ENCODE measurements at regions not wholly inside any gene's neighbourhood (a gene's known extent, or its start where the extent isn't known, plus 50 kb on each side); places are given as distances from the start of the nearest gene placed in this dataset.
A peak's percentile ranks its signal among the peaks of the same experiment; 100 is the strongest.

DNA sequence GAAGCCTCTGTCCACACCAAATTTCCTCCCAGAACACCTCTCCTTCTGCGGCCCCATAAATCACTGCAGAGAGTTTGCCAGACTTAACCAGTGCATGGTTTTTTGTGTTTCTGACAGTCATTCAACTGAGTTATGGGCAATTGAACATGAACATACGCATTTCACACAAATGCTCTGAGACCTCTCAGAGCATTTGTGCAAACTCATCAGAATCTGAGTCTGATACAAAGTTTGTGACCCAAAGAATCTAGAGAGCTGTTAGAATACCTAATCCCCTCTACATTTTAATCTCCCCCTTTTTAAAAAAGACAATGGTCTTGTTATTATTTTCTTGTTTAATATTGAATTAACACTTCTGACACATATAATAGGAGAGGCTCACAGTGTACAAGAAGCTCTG lies 416.9 kb upstream of the SMARCA2 start:
- DNase-seq: no peak

- DNase-seq: no peak
Observed at GRCh38 chr9:1599961-1600360, 415.2 kb upstream of the SMARCA2 start.

DNA sequence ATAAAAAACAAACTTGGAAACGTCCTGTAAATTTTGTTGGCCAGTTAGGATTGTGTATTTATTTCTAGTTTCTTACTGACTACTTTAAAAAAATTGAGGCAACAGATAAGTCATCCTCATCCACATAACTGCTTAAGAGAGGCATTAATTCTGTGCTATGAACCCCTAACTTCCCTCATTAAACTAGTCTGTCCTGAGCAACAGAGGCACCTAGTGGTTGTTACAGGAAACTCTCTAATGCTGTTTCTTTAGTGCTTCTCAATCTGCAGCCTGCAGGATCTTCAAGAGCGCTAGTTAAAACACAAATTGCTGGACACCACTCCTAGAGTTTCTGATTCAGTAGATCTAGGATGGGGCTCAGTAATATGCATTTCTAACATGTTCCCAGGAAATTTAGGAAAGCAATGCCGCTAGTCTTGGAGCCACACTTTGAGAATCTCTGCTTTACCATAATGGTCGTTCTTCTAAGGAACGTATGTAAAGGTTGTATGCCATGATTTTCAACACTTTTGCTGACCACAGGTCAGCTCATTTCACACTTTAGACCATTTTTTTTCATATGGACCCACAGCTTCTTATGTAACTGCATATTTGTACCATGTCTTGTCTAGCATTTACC lies 410.1 kb upstream of the SMARCA2 start:
- DNase-seq: peak; percentile 7

GRCh38 chr9:1606253-1606652 lies 408.9 kb upstream of the SMARCA2 start:
- DNase-seq: peak; percentile 1

GRCh38 chr9:1612886-1613285 lies 402.3 kb upstream of the SMARCA2 start:
- DNase-seq: no peak

- no peak for DNase-seq
Observed at GRCh38 chr9:1617419-1617818, 397.7 kb upstream of the SMARCA2 start.

DNA sequence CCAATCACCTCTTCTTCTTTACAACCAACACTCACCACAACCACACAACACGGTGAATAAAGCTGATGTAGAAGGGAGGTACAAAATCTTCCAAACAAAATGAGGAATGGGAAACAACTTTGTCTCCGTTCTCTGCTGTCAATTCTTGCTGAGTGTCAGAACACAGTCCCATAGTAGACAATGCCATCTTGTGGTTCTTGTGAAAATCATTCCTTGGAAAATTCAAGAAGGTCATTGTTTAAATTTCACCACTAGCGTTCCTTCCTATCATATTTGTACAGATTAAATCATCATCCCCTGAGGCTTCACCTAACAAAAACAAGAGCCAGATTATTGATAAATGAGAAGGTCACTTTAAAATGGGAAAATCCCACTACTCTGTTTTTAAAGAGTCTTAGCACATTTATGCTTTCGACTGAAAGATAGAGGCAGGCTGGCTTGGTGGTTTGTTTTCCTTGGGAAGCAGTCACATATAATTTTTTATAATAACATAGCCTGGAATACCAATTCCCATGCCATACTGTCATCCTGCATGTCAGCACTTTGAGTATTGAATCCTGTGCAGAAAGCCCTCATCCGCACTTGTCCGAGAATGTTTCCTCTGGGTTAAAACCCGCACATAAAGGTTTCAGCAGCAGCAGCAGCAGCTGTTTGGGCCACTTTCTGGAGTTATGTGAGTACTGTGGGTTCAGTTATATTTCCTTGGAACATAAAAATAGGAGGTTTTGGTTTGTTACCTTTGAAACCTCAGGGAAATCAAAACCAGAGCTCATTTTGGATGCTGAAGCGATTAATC lies 395.0 kb upstream of the SMARCA2 start:
- DNase-seq: no peak

DNA sequence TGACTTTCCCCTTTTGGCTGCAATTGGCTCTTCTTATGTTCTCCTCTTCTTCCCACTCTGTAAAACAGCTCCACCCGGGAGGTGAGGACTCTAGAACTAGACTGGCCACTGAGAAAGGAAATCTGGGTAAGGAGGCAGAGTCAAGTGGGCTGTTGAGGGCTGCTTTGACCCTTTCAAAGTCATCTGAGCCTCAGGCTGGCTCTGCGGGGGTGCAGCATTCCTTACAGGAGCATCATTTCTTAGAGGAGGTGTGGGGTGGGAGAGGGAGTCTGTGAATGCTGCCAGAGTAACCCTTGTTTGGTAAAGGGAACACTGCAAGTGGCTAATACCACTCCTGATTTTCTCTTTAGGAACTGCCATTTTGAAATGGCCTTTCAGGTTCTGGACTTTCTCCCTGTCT lies 377.7 kb upstream of the SMARCA2 start:
- no peak for DNase-seq

DNA sequence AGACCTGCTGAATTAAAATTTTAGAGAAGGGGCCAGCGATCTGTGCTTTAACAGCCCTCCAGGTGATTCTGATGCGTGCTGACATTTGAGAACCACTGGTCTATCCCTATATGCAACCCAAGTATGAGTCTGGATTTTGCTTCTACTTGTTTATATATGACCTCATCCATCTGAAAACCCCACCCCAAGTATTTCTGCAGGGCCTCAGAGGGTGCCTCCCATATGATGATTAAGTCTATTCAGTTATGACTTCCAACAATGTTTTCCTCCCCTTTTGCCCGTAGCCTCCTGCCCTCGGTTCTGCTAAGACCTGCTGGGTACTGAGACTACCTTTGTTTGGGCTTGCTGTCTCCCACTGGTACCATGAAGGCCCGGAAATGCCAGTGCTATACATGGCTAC lies 376.0 kb upstream of the SMARCA2 start:
- no peak for DNase-seq

DNA sequence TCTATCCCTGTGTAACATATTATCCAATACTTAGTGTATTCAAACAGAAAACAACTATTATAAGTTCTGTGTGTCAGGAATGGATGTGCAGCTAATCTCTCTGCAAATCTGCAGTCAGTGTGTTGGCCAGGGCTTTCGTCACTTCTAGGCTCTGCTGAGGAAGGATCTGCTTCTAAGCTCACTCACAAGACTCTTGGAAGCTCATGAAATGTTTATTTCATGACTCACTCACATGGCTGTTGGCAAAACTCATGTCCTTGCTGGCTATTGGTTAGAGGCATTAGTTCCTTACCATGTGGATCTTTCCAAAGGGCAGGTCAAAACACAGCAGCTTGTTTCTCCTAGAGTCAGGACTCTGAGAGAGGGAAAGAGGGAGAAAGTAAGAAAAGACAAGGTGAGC lies 367.4 kb upstream of the SMARCA2 start:
- DNase-seq: no peak

GRCh38 chr9:1653282-1653681 lies 361.9 kb upstream of the SMARCA2 start:
- DNase-seq: no peak

GRCh38 chr9:1658661-1659362 lies 356.3 kb upstream of the SMARCA2 start:
- no peak for DNase-seq

DNA sequence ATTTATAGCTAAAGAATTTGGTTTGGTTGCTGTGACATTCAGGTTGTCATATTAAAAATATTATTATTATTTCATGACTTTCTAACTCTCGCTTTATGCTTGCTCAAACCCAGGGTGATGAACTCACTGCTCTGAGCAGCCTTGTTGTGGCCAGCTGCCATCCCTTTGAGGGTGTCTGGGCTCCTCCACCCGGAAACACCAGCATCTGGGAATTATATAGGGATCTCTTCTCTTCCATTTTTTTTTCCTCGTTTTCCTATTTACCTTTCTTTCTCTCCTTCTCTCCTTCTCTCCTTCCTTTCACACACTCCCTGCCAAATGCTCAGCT lies 355.8 kb upstream of the SMARCA2 start:
- no peak for DNase-seq

GRCh38 chr9:1668441-1668840 lies 346.7 kb upstream of the SMARCA2 start:
- no peak for DNase-seq

- DNase-seq: no peak
Observed at GRCh38 chr9:1673300-1673699, 341.8 kb upstream of the SMARCA2 start.

DNA sequence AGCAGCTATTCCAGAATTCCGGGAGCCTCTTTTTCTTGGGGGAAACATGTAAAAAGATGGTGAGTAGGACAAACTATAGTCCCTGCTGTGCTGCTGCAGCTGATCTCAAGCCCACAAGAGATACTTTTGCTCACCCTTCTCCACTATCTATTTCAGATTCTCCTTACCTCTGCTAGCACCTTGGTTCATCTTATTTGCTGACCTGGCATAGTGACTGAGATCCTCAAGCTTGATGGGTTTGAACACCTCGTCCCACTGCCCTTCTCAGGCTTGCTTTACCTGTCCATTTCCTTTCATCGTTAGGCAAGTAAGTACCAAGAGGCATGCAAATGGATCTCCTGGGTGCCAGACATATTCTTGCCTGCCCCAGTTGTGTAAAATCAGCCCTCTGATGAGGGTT lies 338.4 kb upstream of the SMARCA2 start:
- DNase-seq: no peak

GRCh38 chr9:1683951-1684350 lies 331.2 kb upstream of the SMARCA2 start:
- DNase-seq: no peak

DNA sequence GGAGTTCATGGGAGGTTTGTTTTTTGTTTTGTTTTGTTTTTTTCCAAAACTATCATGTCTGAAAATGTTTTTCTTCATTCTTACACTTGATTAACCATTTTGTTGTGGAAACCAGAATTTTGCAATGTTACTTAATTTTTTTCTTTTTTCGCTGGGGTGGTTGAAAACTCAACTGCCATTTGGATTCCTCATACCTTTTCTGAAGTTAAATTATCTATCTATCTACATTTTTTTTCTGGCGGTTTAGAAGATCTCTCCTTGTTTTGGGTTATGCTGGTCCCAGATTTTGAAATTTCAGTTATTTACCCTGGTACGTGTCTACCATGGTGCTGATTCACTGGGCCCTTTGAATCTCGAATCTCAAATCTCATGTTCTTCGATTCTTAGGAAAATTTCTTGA lies 316.2 kb upstream of the SMARCA2 start:
- DNase-seq: no peak

DNA sequence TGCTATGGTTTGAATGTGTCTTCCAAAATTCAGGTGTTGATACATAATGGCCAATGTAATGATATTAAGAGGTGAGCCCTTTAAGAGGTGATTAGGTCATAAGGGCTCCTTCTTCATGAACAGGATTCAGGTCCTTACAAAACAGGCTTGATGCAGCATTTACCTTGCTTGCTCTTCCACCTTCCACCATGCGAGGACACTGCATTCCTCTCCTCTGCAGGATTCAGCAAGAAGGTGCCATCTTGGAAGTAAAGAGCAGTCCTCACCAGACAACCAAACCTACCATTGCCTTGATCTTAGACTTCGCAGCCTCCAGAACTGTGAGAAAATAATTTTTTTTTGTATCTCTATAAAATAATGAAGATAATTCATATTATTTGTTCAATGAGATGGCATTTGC lies 314.0 kb upstream of the SMARCA2 start:
- no peak for DNase-seq

DNA sequence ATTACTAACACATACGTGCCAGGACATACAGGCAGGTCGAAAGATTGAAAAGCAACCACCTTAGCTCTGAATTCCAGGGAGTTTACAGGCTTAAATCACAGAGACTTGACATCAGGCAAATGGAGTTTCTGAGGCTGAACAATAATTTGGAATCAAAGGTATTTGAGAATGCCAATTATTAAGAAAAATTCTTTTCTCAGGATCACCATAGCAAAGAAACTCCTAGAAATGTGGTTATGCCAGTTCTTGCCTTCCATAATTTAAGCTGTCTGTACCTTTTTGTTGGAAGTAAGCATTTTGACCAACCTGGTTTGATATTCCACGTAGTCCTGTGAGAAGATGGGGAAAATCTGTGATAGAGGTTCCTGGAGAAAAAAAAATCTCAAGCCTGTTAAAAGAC lies 312.4 kb upstream of the SMARCA2 start:
- DNase-seq: no peak

GRCh38 chr9:1707291-1707690 lies 307.9 kb upstream of the SMARCA2 start:
- DNase-seq: no peak

GRCh38 chr9:1708219-1708618 lies 306.9 kb upstream of the SMARCA2 start:
- DNase-seq: no peak

DNA sequence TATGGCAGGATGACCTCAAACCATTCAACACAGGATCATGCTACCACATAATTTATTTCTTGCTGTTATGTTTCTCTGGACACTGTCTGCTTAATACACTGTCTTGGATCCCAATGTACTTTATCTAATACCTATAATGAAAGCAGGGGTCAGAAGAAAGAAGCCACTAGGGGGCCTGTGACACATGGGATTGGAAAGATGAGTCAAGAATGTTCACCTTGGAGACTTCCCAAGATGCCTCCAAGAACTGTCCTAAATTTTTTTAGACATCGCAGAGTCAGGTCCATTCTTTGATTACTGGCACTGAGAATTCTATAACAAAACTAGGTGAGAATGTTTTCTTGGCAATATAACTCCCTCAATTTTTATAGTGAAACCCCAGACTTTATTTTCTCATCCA lies 305.8 kb upstream of the SMARCA2 start:
- peak; percentile 9 for DNase-seq

DNA sequence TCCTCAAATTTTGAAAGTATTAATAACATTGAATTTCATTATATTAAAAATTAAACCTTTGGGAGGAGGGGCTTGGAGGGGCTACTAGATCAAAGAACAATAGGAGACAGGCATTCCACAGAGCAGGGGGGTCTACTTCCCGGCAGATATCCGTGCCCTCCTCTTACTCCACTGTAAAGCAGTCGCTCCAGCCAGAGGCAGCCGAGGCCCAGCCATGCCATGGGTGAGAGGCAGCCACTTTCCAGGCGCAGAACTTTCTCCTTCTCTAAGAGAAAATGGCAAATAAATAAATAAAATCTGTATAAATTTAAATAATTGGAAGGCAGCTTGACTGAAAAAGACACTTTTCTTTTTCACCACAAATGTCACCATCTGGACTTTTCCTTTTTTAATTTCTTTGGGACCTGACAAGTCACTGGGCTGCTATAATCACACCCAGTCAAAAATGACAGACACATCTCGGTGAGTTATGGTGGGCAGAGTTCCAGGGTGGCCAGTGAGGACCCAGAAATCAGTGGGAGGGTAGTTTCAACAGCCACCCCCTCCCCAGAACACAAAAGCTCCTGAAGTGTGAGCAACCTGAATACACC lies 302.2 kb upstream of the SMARCA2 start:
- no peak for DNase-seq

All from suppressor macrophage treated with lipopolysaccharide for 4 hours (primary cell).